ENCODE measurements at regions not wholly inside any gene's neighbourhood (a gene's known extent, or its start where the extent isn't known, plus 50 kb on each side); places are given as distances from the start of the nearest gene placed in this dataset.

GRCh38 chr5:3786891-3787430 lies 191.3 kb downstream of the IRX1 start:
- no peak for DNase-seq (ENCODE audit: extremely low spot score)
- TF ChIP-seq ZNF384 (IDR thresholded peaks at IDR 0.05) (no peak), SP1 (IDR thresholded peaks at IDR 0.05) (no peak), PKNOX1 (IDR thresholded peaks at IDR 0.05) (no peak), FOXM1 (IDR thresholded peaks at IDR 0.05; ENCODE audit: borderline replicate concordance) (no peak), SUZ12 (IDR thresholded peaks at IDR 0.05) (no peak), FOXK2 (IDR thresholded peaks at IDR 0.05) (no peak), NFRKB (IDR thresholded peaks at IDR 0.05) (no peak), FOXA1 (IDR thresholded peaks at IDR 0.05) (no peak), TARDBP (IDR thresholded peaks at IDR 0.05) (no peak), HDGF (IDR thresholded peaks at IDR 0.05; ENCODE audit: borderline replicate concordance) (no peak), BHLHE40 (IDR thresholded peaks at IDR 0.05; ENCODE audit: borderline replicate concordance) (no peak), L3MBTL2 (conservative IDR thresholded peaks at IDR 0.05) (no peak), ARNT (IDR thresholded peaks at IDR 0.05) (no peak)
- ChIA-PET CTCF (no interaction called here), POLR2A (no interaction called here)

- POLR2A ChIA-PET: no interaction called here
- CTCF ChIA-PET: no interaction called here
- TF ChIP-seq PKNOX1 (IDR thresholded peaks at IDR 0.05) (no peak), L3MBTL2 (conservative IDR thresholded peaks at IDR 0.05) (no peak), FOXA1 (IDR thresholded peaks at IDR 0.05) (no peak), SP1 (IDR thresholded peaks at IDR 0.05) (no peak), CTBP1 (IDR thresholded peaks at IDR 0.05; ENCODE audit: borderline replicate concordance) (no peak), BHLHE40 (IDR thresholded peaks at IDR 0.05; ENCODE audit: borderline replicate concordance) (no peak), FOXM1 (IDR thresholded peaks at IDR 0.05; ENCODE audit: borderline replicate concordance) (no peak), ELF4 (IDR thresholded peaks at IDR 0.05) (no peak), LEF1 (IDR thresholded peaks at IDR 0.05; ENCODE audit: borderline replicate concordance) (no peak), FOXK2 (IDR thresholded peaks at IDR 0.05) (no peak), HDGF (IDR thresholded peaks at IDR 0.05; ENCODE audit: borderline replicate concordance) (no peak), NFRKB (IDR thresholded peaks at IDR 0.05) (no peak), SUZ12 (IDR thresholded peaks at IDR 0.05) (no peak), TARDBP (IDR thresholded peaks at IDR 0.05) (no peak), ARNT (IDR thresholded peaks at IDR 0.05) (no peak), ZNF384 (IDR thresholded peaks at IDR 0.05) (no peak)
- DNase-seq (ENCODE audit: extremely low spot score): no peak
Measured at GRCh38 chr5:3787604-3788003, 192.0 kb downstream of the IRX1 start.

GRCh38 chr5:3789519-3790193 lies 194.0 kb downstream of the IRX1 start:
- TF ChIP-seq L3MBTL2 (conservative IDR thresholded peaks at IDR 0.05) (no peak), FOXK2 (IDR thresholded peaks at IDR 0.05) (no peak), HDGF (IDR thresholded peaks at IDR 0.05; ENCODE audit: borderline replicate concordance) (no peak), SUZ12 (IDR thresholded peaks at IDR 0.05) (no peak), PKNOX1 (IDR thresholded peaks at IDR 0.05) (no peak), ELF4 (IDR thresholded peaks at IDR 0.05) (no peak)
- CTCF ChIA-PET: interaction anchor here (0.6 kb wide), 1 partner anchor 269 kb away, joined by 5 read pairs; no protein-coding TSS in a partner anchor
- no peak for DNase-seq (ENCODE audit: extremely low spot score)
- POLR2A ChIA-PET: no interaction called here

- ChIA-PET POLR2A (no interaction called here), CTCF (no interaction called here)
- no peak for TF ChIP-seq TARDBP (IDR thresholded peaks at IDR 0.05)
- no peak for TF ChIP-seq ZNF384 (IDR thresholded peaks at IDR 0.05)
- no peak for TF ChIP-seq L3MBTL2 (conservative IDR thresholded peaks at IDR 0.05)
- no peak for TF ChIP-seq SUZ12 (IDR thresholded peaks at IDR 0.05)
- no peak for TF ChIP-seq CTBP1 (IDR thresholded peaks at IDR 0.05; ENCODE audit: borderline replicate concordance)
- no peak for TF ChIP-seq PKNOX1 (IDR thresholded peaks at IDR 0.05)
- TF ChIP-seq ELF4 (IDR thresholded peaks at IDR 0.05): no peak
- TF ChIP-seq FOXK2 (IDR thresholded peaks at IDR 0.05): no peak
- TF ChIP-seq HDGF (IDR thresholded peaks at IDR 0.05; ENCODE audit: borderline replicate concordance): no peak
- DNase-seq (ENCODE audit: extremely low spot score): no peak
Measured at GRCh38 chr5:3793162-3793561, 197.5 kb downstream of the IRX1 start.

- ChIA-PET CTCF (no interaction called here), POLR2A (no interaction called here)
- no peak for DNase-seq (ENCODE audit: extremely low spot score)
- TF ChIP-seq HDGF (IDR thresholded peaks at IDR 0.05; ENCODE audit: borderline replicate concordance): no peak
- no peak for TF ChIP-seq PKNOX1 (IDR thresholded peaks at IDR 0.05)
- no peak for TF ChIP-seq NFRKB (IDR thresholded peaks at IDR 0.05)
- TF ChIP-seq SP1 (IDR thresholded peaks at IDR 0.05): no peak
- TF ChIP-seq FOXM1 (IDR thresholded peaks at IDR 0.05; ENCODE audit: borderline replicate concordance): no peak
- TF ChIP-seq BHLHE40 (IDR thresholded peaks at IDR 0.05; ENCODE audit: borderline replicate concordance): no peak
- no peak for TF ChIP-seq ELF4 (IDR thresholded peaks at IDR 0.05)
Measured at GRCh38 chr5:3794611-3795010, 199.0 kb downstream of the IRX1 start.

All from HEK293T (cell line).